HEK293T (cell line): ENCODE measurements at regions not wholly inside any gene's neighbourhood (a gene's known extent, or its start where the extent isn't known, plus 50 kb on each side); places are given as distances from the start of the nearest gene placed in this dataset.
"Not testable (repeated sequence)": the region's sequence is repeated elsewhere in the genome, so short reads cannot be mapped to it uniquely, and the experiment has no call there.

ENCODE experiments used
- ARNT ChIP-seq: fragments of 450-650 bp; IDR thresholded peaks from 2 replicates; pipeline ENCODE4 v1.6.1; 2017; ENCODE audit warnings: mild to moderate bottlenecking
- BHLHE40 ChIP-seq: fragments of 450-650 bp; IDR thresholded peaks from 2 replicates; pipeline ENCODE4 v1.6.1; 2016; ENCODE audit warnings: mild to moderate bottlenecking, moderate library complexity, borderline replicate concordance
- ELF4 ChIP-seq: fragments of 450-650 bp; IDR thresholded peaks from 2 replicates; pipeline ENCODE4 v1.6.1; 2017; ENCODE audit warnings: antibody characterized with exemption
- FOXA1 ChIP-seq: fragments of 450-650 bp; IDR thresholded peaks from 2 replicates; pipeline ENCODE4 v1.6.1; 2016; ENCODE audit warnings: mild to moderate bottlenecking
- FOXK2 ChIP-seq: fragments of 450-650 bp; IDR thresholded peaks from 2 replicates; pipeline ENCODE4 v1.6.1; 2016; ENCODE audit warnings: mild to moderate bottlenecking
- FOXM1 ChIP-seq: fragments of 450-650 bp; IDR thresholded peaks from 2 replicates; pipeline ENCODE4 v1.6.1; 2017; ENCODE audit warnings: mild to moderate bottlenecking, borderline replicate concordance
- LEF1 ChIP-seq: fragments of 450-650 bp; IDR thresholded peaks from 2 replicates; pipeline ENCODE4 v1.6.1; 2017; ENCODE audit warnings: mild to moderate bottlenecking, borderline replicate concordance
- NFRKB ChIP-seq: fragments of 450-650 bp; IDR thresholded peaks from 2 replicates; pipeline ENCODE4 v1.6.1; 2016; ENCODE audit warnings: mild to moderate bottlenecking, moderate library complexity
- SP1 ChIP-seq: fragments of 450-650 bp; IDR thresholded peaks from 2 replicates; pipeline ENCODE4 v1.6.1; 2017
- SUZ12 ChIP-seq: fragments of 450-650 bp; IDR thresholded peaks from 2 replicates; pipeline ENCODE4 v1.6.1; 2016; ENCODE audit warnings: mild to moderate bottlenecking
- TARDBP ChIP-seq: fragments of 450-650 bp; IDR thresholded peaks from 2 replicates; pipeline ENCODE4 v1.6.1; 2016
- TF ChIP-seq, protein P1 (sequence below): fragments of 450-650 bp; IDR thresholded peaks from 2 replicates; pipeline ENCODE4 v1.6.1; 2016

- TF ChIP-seq ARNT, BHLHE40, FOXM1, TARDBP, SUZ12, FOXK2, FOXA1, NFRKB, LEF1, SP1, ELF4: not testable (repeated sequence)
- TF ChIP-seq, protein P1, sequence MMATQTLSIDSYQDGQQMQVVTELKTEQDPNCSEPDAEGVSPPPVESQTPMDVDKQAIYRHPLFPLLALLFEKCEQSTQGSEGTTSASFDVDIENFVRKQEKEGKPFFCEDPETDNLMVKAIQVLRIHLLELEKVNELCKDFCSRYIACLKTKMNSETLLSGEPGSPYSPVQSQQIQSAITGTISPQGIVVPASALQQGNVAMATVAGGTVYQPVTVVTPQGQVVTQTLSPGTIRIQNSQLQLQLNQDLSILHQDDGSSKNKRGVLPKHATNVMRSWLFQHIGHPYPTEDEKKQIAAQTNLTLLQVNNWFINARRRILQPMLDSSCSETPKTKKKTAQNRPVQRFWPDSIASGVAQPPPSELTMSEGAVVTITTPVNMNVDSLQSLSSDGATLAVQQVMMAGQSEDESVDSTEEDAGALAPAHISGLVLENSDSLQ: not testable (repeated sequence)
Observed at GRCh38 chr5:34377651-34378050, 278.5 kb upstream of the RAI14 start.
